HUES6 (cell line): ENCODE measurements at regions not wholly inside any gene's neighbourhood (a gene's known extent, or its start where the extent isn't known, plus 50 kb on each side); places are given as distances from the start of the nearest gene placed in this dataset.

Experiments
- H3K27ac ChIP-seq: 2 replicates; pipeline ENCODE4 v1.7.0; 2013; ENCODE audit warnings: low read depth, mild to moderate bottlenecking, low read length, inconsistent platforms
- H3K27me3 ChIP-seq: 2 replicates; pipeline ENCODE4 v1.6.1; 2013; ENCODE audit warnings: low read length; ENCODE audit not compliant: control insufficient read depth, insufficient read depth
- H3K36me3 ChIP-seq: 2 replicates; pipeline ENCODE4 v1.6.1; 2013; ENCODE audit warnings: low read length; ENCODE audit not compliant: control insufficient read depth, insufficient read depth
- H3K4me1 ChIP-seq: 2 replicates; pipeline ENCODE4 v1.6.1; 2013; ENCODE audit warnings: low read length; ENCODE audit not compliant: control insufficient read depth, insufficient read depth
- H3K4me3 ChIP-seq: 2 replicates; pipeline ENCODE4 v1.5.1; 2013; ENCODE audit warnings: low read depth, low read length
- H3K9ac ChIP-seq: one replicate; pipeline ENCODE4 v1.6.1; 2013; ENCODE audit warnings: mild to moderate bottlenecking, low read length
- H3K9me3 ChIP-seq: 2 replicates; pipeline ENCODE4 v1.6.1; 2013; ENCODE audit warnings: low read depth, low read length; ENCODE audit not compliant: control insufficient read depth, insufficient read depth

DNA sequence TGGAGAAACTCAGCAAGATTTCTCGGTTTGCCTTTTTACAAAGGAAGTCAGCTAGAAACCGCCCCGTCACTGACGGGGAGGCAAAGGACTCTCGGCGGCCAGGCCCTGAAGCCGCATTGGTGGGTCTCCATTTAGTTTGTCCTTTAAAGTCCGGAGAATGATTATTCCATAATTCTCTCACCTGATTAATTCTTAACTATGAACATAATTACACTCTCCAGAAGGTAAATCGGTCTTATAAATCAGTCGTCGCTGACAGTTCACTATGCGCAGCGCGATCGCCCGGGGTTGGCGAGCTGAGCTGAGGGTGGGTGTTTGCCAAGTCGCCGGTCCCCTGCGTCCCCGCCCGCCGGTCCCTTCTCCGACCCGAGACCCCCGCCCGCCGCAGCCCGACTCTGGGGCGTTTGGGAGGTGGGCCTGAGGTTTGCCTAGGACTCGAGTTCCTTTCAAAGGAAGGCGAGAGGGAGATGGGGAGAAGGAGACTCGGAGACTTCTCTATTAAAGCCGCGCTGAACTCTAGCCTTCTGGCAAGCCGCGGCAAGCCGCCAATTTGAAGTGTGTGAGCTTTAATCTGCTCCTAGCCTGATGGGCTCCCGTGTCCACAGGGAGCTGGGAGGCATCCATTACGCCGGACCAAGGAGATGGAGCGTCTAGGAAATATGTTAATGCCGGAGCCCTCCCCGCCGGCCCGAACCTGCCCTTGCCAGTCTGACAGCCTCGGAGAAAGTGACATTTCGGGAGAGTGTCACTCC is 392.9 kb downstream of the NOVA1 start:
- H3K9me3 ChIP-seq: no peaks in the 10 kb centered on the region
- peak overlapping the region; percentile 26; the same call in 1 of the 2 replicates for H3K27ac ChIP-seq
- peaks cover 12% of the 10 kb centered on the region; the same call in 1 of the 2 replicates for H3K4me1 ChIP-seq
- H3K27me3 ChIP-seq: peaks cover 35% of the 10 kb centered on the region
- H3K4me3 ChIP-seq: peak overlapping the region; percentile 70
- no peaks in the 10 kb centered on the region for H3K36me3 ChIP-seq
- H3K9ac ChIP-seq: peak overlapping the region; percentile 59

- Histone ChIP-seq H3K27ac (no peak overlapping the region), H3K4me1 (peaks cover 12% of the 10 kb centered on the region; the same call in 1 of the 2 replicates), H3K9me3 (no peaks in the 10 kb centered on the region), H3K9ac (no peak overlapping the region), H3K36me3 (no peaks in the 10 kb centered on the region), H3K27me3 (peaks cover 35% of the 10 kb centered on the region), H3K4me3 (peak overlapping the region; percentile 70)
These were observed 393.5 kb downstream of the NOVA1 start for GRCh38 chr14:26204366-26204727.

DNA sequence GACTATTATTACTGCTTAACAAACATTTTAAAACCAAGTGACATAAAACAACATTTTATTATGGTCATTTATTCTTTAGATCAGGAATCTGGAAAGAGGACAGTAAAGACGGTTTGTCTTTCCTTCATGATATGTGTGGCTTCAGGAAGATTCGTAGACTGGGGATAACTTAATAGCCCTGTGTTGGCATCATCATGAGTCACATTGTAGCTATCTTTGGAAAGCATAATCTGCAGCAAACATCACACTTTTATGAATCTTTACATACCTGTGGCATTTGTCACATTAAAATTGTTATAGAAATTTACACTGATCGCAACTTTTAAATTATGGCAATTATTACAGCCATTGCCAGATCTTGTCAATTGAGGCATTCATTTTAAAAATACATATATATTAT is 397.1 kb downstream of the NOVA1 start:
- peaks cover 20% of the 10 kb centered on the region for H3K27me3 ChIP-seq
- H3K36me3 ChIP-seq: no peaks in the 10 kb centered on the region
- no peaks in the 10 kb centered on the region for H3K9me3 ChIP-seq
- H3K9ac ChIP-seq: no peak overlapping the region
- H3K27ac ChIP-seq: no peak overlapping the region
- no peak overlapping the region for H3K4me3 ChIP-seq
- H3K4me1 ChIP-seq: 0 out of 2 replicates have a peak, but pooled peaks cover 12% of the 10 kb centered on the region

DNA sequence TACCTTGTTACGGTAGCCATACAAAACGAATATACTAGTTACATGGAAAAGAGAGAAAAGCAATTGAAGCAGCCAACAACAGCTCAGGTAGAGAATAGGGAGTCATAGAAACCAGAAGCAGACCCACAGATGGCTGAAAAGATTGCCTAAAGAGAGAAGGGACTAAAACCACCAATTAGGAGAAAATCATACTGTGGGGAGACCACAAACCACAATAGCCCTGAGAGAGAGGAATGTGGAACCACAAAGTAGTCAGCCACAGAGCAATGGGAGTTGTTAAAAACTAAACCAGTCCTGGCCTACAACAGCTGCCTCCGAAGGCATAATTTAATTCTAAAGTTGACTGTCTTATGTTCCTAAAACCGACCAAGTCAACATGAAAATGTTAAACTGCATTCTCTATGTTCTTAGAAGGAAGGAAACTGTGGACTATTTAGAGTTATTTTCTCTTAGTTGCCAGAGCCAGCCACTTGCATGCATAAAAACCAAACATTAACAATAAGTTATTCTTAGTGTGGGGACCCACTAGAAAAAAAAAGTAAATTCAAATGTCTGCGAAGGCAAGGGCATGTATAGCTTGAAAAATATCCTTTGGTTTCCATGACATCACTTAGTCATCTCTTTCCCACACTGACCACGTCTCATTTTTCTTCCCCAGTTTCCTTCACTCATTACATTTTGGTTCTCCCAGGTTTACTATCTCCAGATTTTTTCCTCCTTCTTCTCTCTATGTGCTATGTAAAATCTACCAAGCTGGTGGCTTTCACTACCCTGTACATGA is 398.1 kb downstream of the NOVA1 start:
- Histone ChIP-seq H3K36me3 (no peaks in the 10 kb centered on the region), H3K9me3 (no peaks in the 10 kb centered on the region), H3K4me3 (no peak overlapping the region), H3K27me3 (peaks cover 11% of the 10 kb centered on the region), H3K9ac (no peak overlapping the region), H3K27ac (no peak overlapping the region), H3K4me1 (0 out of 2 replicates have a peak, but pooled peaks cover 7% of the 10 kb centered on the region)

- H3K27me3 ChIP-seq: peaks cover 4% of the 10 kb centered on the region
These were observed 398.7 kb downstream of the NOVA1 start for GRCh38 chr14:26199096-26199495.

GRCh38 chr14:26194816-26195215 is 403.0 kb downstream of the NOVA1 start:
- Histone ChIP-seq H3K9me3 (no peaks in the 10 kb centered on the region), H3K36me3 (no peaks in the 10 kb centered on the region), H3K27me3 (no peaks in the 10 kb centered on the region)

More at GRCh38 chr14:26199096-26199495, 398.7 kb downstream of the NOVA1 start:
- Histone ChIP-seq H3K36me3 (no peaks in the 10 kb centered on the region), H3K4me1 (0 out of 2 replicates have a peak, but pooled peaks cover 5% of the 10 kb centered on the region), H3K4me3 (no peak overlapping the region), H3K9ac (no peak overlapping the region), H3K27ac (no peak overlapping the region), H3K9me3 (no peaks in the 10 kb centered on the region)

DNA sequence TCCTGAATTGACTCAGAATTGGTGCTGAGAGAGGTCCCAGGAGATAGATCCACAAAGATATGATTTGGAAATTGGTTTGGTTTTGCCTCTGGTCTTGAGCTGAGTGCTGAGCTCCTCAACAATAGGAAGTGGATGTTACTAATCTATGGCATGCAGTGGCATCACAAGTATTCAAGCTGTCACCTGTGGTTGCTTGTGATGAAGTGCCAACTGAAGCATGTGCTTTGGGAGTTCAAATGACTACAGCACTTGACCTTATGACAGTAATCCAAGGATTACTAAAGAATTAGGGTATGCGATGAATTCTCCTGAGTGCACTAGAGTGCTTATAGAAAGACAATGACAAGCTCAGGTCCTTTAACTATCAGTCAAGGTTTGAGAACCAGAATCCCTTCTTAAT is 406.2 kb downstream of the NOVA1 start:
- Histone ChIP-seq H3K9me3 (no peaks in the 10 kb centered on the region), H3K4me1 (no peaks in the 10 kb centered on the region), H3K36me3 (no peaks in the 10 kb centered on the region), H3K27me3 (no peaks in the 10 kb centered on the region), H3K27ac (no peak overlapping the region), H3K4me3 (no peak overlapping the region), H3K9ac (no peak overlapping the region)

More at GRCh38 chr14:26194816-26195215, 403.0 kb downstream of the NOVA1 start:
- H3K4me1 ChIP-seq: 0 out of 2 replicates have a peak, but pooled peaks cover 5% of the 10 kb centered on the region
- H3K27ac ChIP-seq: no peak overlapping the region
- H3K9ac ChIP-seq: no peak overlapping the region
- H3K4me3 ChIP-seq: no peak overlapping the region

GRCh38 chr14:26191123-26191522 is 406.7 kb downstream of the NOVA1 start:
- Histone ChIP-seq H3K36me3 (no peaks in the 10 kb centered on the region), H3K9me3 (no peaks in the 10 kb centered on the region), H3K27ac (no peak overlapping the region), H3K4me1 (no peaks in the 10 kb centered on the region), H3K9ac (no peak overlapping the region), H3K27me3 (no peaks in the 10 kb centered on the region), H3K4me3 (no peak overlapping the region)

DNA sequence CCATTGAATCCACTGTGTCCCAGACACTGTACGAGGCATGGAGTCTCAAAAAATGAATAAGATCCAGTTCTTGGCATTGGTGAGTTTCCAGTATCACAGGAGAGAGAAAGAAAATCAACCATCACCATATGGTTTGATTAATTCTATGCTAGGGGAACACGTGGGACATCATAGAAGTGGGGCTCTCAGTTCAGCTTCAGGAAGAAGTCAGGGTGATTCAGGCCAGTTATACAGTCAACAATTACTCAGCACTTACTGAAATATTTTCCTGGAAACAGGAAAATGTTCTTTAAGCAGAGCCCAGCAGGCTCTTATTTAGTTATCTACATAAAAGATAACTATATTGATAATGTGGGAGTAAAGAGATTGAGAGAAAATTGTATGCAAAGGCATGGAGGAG is 407.2 kb downstream of the NOVA1 start:
- H3K4me3 ChIP-seq: no peak overlapping the region
- no peaks in the 10 kb centered on the region for H3K27me3 ChIP-seq
- no peak overlapping the region for H3K27ac ChIP-seq
- H3K9me3 ChIP-seq: no peaks in the 10 kb centered on the region
- H3K4me1 ChIP-seq: no peaks in the 10 kb centered on the region
- H3K36me3 ChIP-seq: no peaks in the 10 kb centered on the region
- H3K9ac ChIP-seq: no peak overlapping the region

GRCh38 chr14:26187996-26188620 is 409.7 kb downstream of the NOVA1 start:
- no peak overlapping the region for H3K9ac ChIP-seq
- no peak overlapping the region for H3K4me3 ChIP-seq
- no peaks in the 10 kb centered on the region for H3K4me1 ChIP-seq
- H3K27ac ChIP-seq: no peak overlapping the region
- no peaks in the 10 kb centered on the region for H3K9me3 ChIP-seq
- no peaks in the 10 kb centered on the region for H3K27me3 ChIP-seq
- no peaks in the 10 kb centered on the region for H3K36me3 ChIP-seq

GRCh38 chr14:26180221-26180620 is 417.6 kb downstream of the NOVA1 start:
- no peaks in the 10 kb centered on the region for H3K4me1 ChIP-seq
- no peak overlapping the region for H3K9ac ChIP-seq
- no peak overlapping the region for H3K4me3 ChIP-seq
- H3K36me3 ChIP-seq: no peaks in the 10 kb centered on the region
- no peaks in the 10 kb centered on the region for H3K9me3 ChIP-seq
- no peak overlapping the region for H3K27ac ChIP-seq
- H3K27me3 ChIP-seq: no peaks in the 10 kb centered on the region
